Mesothelial cell of epicardium (in vitro differentiated cells): ENCODE measurements at regions not wholly inside any gene's neighbourhood (a gene's known extent, or its start where the extent isn't known, plus 50 kb on each side); places are given as distances from the start of the nearest gene placed in this dataset.

Source experiments
- DNase-seq, 2 experiments: peaks; one replicate each; pipeline ENCODE4 v3.0.0; 2021; ENCODE audit warnings: low spot score in 2 of 2; ENCODE audit not compliant: unreplicated experiment in 2 of 2
- H3K27ac Mint-ChIP-seq: 2 replicates; pipeline ENCODE4 v1.8.0; 2021; ENCODE audit warnings: mixed read lengths
- H3K27me3 Mint-ChIP-seq: 2 replicates; pipeline ENCODE4 v1.8.0; 2021; ENCODE audit warnings: low read depth, mixed read lengths
- H3K36me3 Mint-ChIP-seq: 2 replicates; pipeline ENCODE4 v1.8.0; 2021; ENCODE audit warnings: mixed read lengths
- H3K4me1 Mint-ChIP-seq: 2 replicates; pipeline ENCODE4 v1.8.0; 2021; ENCODE audit warnings: mixed read lengths
- H3K4me3 Mint-ChIP-seq: 2 replicates; pipeline ENCODE4 v1.8.0; 2021; ENCODE audit warnings: mild to moderate bottlenecking, moderate library complexity, mixed read lengths
- H3K9me3 Mint-ChIP-seq: 2 replicates; pipeline ENCODE4 v1.8.0; 2021; ENCODE audit warnings: mixed read lengths
- CTCF ChIP-seq: fragments of 200-600 bp; sonication (generic); IDR thresholded peaks from one replicate; pipeline ENCODE4 v1.5.0; 2021; ENCODE audit warnings: antibody characterized with exemption; ENCODE audit not compliant: unreplicated experiment

- H3K27me3 Mint-ChIP-seq: no peaks in the 10 kb centered on the region
- H3K4me1 Mint-ChIP-seq: no peaks in the 10 kb centered on the region
- no peaks in the 10 kb centered on the region for H3K36me3 Mint-ChIP-seq
- H3K27ac Mint-ChIP-seq: no peak overlapping the region
- no peak for TF ChIP-seq CTCF
- peaks cover 94% of the 10 kb centered on the region for H3K9me3 Mint-ChIP-seq
- no peak for DNase-seq
- no peak overlapping the region for H3K4me3 Mint-ChIP-seq
Observed at GRCh38 chr19:27652281-27652680, 1560.7 kb downstream of the UQCRFS1 start.

- Mint-ChIP-seq H3K27ac (no peak overlapping the region), H3K9me3 (peaks cover 54% of the 10 kb centered on the region), H3K4me1 (no peaks in the 10 kb centered on the region)
Observed at GRCh38 chr19:27647423-27647822, 1565.5 kb downstream of the UQCRFS1 start.

GRCh38 chr19:27635401-27635800 lies 1577.5 kb downstream of the UQCRFS1 start:
- TF ChIP-seq CTCF: no peak
- Mint-ChIP-seq H3K27me3 (no peaks in the 10 kb centered on the region), H3K36me3 (peaks cover 5% of the 10 kb centered on the region), H3K4me1 (no peaks in the 10 kb centered on the region), H3K4me3 (no peak overlapping the region), H3K27ac (no peak overlapping the region), H3K9me3 (peaks cover 60% of the 10 kb centered on the region)
- no peak for DNase-seq

More at GRCh38 chr19:27647423-27647822, 1565.5 kb downstream of the UQCRFS1 start:
- Mint-ChIP-seq H3K27me3 (no peaks in the 10 kb centered on the region), H3K4me3 (no peak overlapping the region), H3K36me3 (no peaks in the 10 kb centered on the region)
- TF ChIP-seq CTCF: no peak
- no peak for DNase-seq

GRCh38 chr19:27618006-27618405 lies 1594.9 kb downstream of the UQCRFS1 start:
- Mint-ChIP-seq H3K9me3 (peaks cover 79% of the 10 kb centered on the region), H3K27me3 (no peaks in the 10 kb centered on the region), H3K36me3 (peaks cover 6% of the 10 kb centered on the region), H3K27ac (no peak overlapping the region), H3K4me3 (no peak overlapping the region), H3K4me1 (no peaks in the 10 kb centered on the region)
- TF ChIP-seq CTCF: no peak
- no peak for DNase-seq

GRCh38 chr19:27580906-27581305 lies 1632.0 kb downstream of the UQCRFS1 start:
- Mint-ChIP-seq H3K4me3 (no peak overlapping the region), H3K36me3 (peaks cover 6% of the 10 kb centered on the region), H3K27ac (no peak overlapping the region), H3K4me1 (no peaks in the 10 kb centered on the region), H3K27me3 (no peaks in the 10 kb centered on the region), H3K9me3 (peaks cover 69% of the 10 kb centered on the region)
- no peak for DNase-seq
- no peak for TF ChIP-seq CTCF
